ENCODE measurements at regions not wholly inside any gene's neighbourhood (a gene's known extent, or its start where the extent isn't known, plus 50 kb on each side); places are given as distances from the start of the nearest gene placed in this dataset.
"Not testable (repeated sequence)": the region's sequence is repeated elsewhere in the genome, so short reads cannot be mapped to it uniquely, and the experiment has no call there.

GRCh38 chr6:77026341-77026740 lies 436.9 kb downstream of the HTR1B start:
- Mint-ChIP-seq H3K36me3 (no peaks in the 10 kb centered on the region), H3K27me3 (no peaks in the 10 kb centered on the region), H3K4me1 (no peaks in the 10 kb centered on the region), H3K27ac (no peak overlapping the region), H3K9me3 (no peaks in the 10 kb centered on the region), H3K4me3 (no peak overlapping the region)

- Mint-ChIP-seq H3K4me1 (no peaks in the 10 kb centered on the region), H3K27ac (no peak overlapping the region), H3K27me3 (no peaks in the 10 kb centered on the region), H3K4me3 (no peak overlapping the region), H3K36me3 (no peaks in the 10 kb centered on the region), H3K9me3 (no peaks in the 10 kb centered on the region)
These were observed 437.5 kb downstream of the HTR1B start for GRCh38 chr6:77025736-77026223.

- peaks cover 9% of the 10 kb centered on the region for H3K9me3 Mint-ChIP-seq
- H3K4me1 Mint-ChIP-seq = no peaks in the 10 kb centered on the region
- no peak overlapping the region for H3K27ac Mint-ChIP-seq
- H3K4me3 Mint-ChIP-seq = no peak overlapping the region
- H3K27me3 Mint-ChIP-seq = no peaks in the 10 kb centered on the region
- H3K36me3 Mint-ChIP-seq = no peaks in the 10 kb centered on the region
These were observed 441.5 kb downstream of the HTR1B start for GRCh38 chr6:77021778-77022177.

- Mint-ChIP-seq H3K4me1 (no peaks in the 10 kb centered on the region), H3K4me3 (no peak overlapping the region), H3K9me3 (peaks cover 10% of the 10 kb centered on the region), H3K27me3 (no peaks in the 10 kb centered on the region), H3K27ac (no peak overlapping the region), H3K36me3 (no peaks in the 10 kb centered on the region)
These were observed 442.1 kb downstream of the HTR1B start for GRCh38 chr6:77021232-77021631.

GRCh38 chr6:77019081-77019480 lies 444.2 kb downstream of the HTR1B start:
- Mint-ChIP-seq H3K4me3 (no peak overlapping the region), H3K9me3 (peaks cover 10% of the 10 kb centered on the region), H3K4me1 (no peaks in the 10 kb centered on the region), H3K36me3 (no peaks in the 10 kb centered on the region), H3K27ac (no peak overlapping the region), H3K27me3 (no peaks in the 10 kb centered on the region)

GRCh38 chr6:77017537-77017936 lies 445.8 kb downstream of the HTR1B start:
- Mint-ChIP-seq H3K36me3 (no peaks in the 10 kb centered on the region), H3K4me1 (no peaks in the 10 kb centered on the region), H3K4me3 (no peak overlapping the region), H3K9me3 (peaks cover 10% of the 10 kb centered on the region), H3K27ac (no peak overlapping the region), H3K27me3 (no peaks in the 10 kb centered on the region)

GRCh38 chr6:77015350-77015749 lies 447.9 kb downstream of the HTR1B start:
- H3K27ac Mint-ChIP-seq = no peak overlapping the region
- H3K4me1 Mint-ChIP-seq = no peaks in the 10 kb centered on the region
- no peak overlapping the region for H3K4me3 Mint-ChIP-seq
- peaks cover 9% of the 10 kb centered on the region for H3K9me3 Mint-ChIP-seq
- H3K36me3 Mint-ChIP-seq = no peaks in the 10 kb centered on the region
- no peaks in the 10 kb centered on the region for H3K27me3 Mint-ChIP-seq

GRCh38 chr6:77011929-77012545 lies 451.3 kb downstream of the HTR1B start:
- Mint-ChIP-seq H3K9me3 (peaks cover 7% of the 10 kb centered on the region), H3K36me3 (no peaks in the 10 kb centered on the region), H3K4me1 (no peaks in the 10 kb centered on the region), H3K27ac (no peak overlapping the region), H3K4me3 (no peak overlapping the region), H3K27me3 (no peaks in the 10 kb centered on the region)

- Mint-ChIP-seq H3K27me3 (no peaks in the 10 kb centered on the region), H3K27ac (no peak overlapping the region), H3K36me3 (no peaks in the 10 kb centered on the region), H3K9me3 (peaks cover 4% of the 10 kb centered on the region), H3K4me1 (no peaks in the 10 kb centered on the region), H3K4me3 (no peak overlapping the region)
These were observed 452.3 kb downstream of the HTR1B start for GRCh38 chr6:77010931-77011542.

- Mint-ChIP-seq H3K36me3 (no peaks in the 10 kb centered on the region), H3K4me1 (no peaks in the 10 kb centered on the region), H3K27ac (no peak overlapping the region), H3K27me3 (no peaks in the 10 kb centered on the region), H3K9me3 (no peaks in the 10 kb centered on the region), H3K4me3 (no peak overlapping the region)
These were observed 470.7 kb downstream of the HTR1B start for GRCh38 chr6:76992553-76992952.

GRCh38 chr6:76984572-76984971 lies 478.7 kb downstream of the HTR1B start:
- Mint-ChIP-seq H3K27ac (no peak overlapping the region), H3K4me3 (no peak overlapping the region), H3K36me3 (no peaks in the 10 kb centered on the region), H3K9me3 (peaks cover 5% of the 10 kb centered on the region), H3K4me1 (no peaks in the 10 kb centered on the region), H3K27me3 (no peaks in the 10 kb centered on the region)

- Mint-ChIP-seq H3K27ac (no peak overlapping the region), H3K4me3 (no peak overlapping the region), H3K27me3 (no peaks in the 10 kb centered on the region), H3K36me3 (no peaks in the 10 kb centered on the region), H3K4me1 (no peaks in the 10 kb centered on the region), H3K9me3 (peaks cover 12% of the 10 kb centered on the region)
These were observed 480.7 kb downstream of the HTR1B start for GRCh38 chr6:76982476-76983199.

- Mint-ChIP-seq H3K27ac (no peak overlapping the region), H3K27me3 (no peaks in the 10 kb centered on the region), H3K4me3 (no peak overlapping the region), H3K4me1 (no peaks in the 10 kb centered on the region), H3K36me3 (no peaks in the 10 kb centered on the region), H3K9me3 (no peaks in the 10 kb centered on the region)
These were observed 490.8 kb downstream of the HTR1B start for GRCh38 chr6:76972474-76972873.

GRCh38 chr6:76959177-76959576 lies 504.1 kb downstream of the HTR1B start:
- H3K27ac Mint-ChIP-seq, H3K36me3 Mint-ChIP-seq, H3K4me1 Mint-ChIP-seq, H3K27me3 Mint-ChIP-seq, H3K4me3 Mint-ChIP-seq, H3K9me3 Mint-ChIP-seq: not testable (repeated sequence)

GRCh38 chr6:76942203-76942966 lies 520.9 kb downstream of the HTR1B start:
- H3K27me3 Mint-ChIP-seq = no peaks in the 10 kb centered on the region
- H3K4me1 Mint-ChIP-seq = no peaks in the 10 kb centered on the region
- no peaks in the 10 kb centered on the region for H3K36me3 Mint-ChIP-seq
- no peak overlapping the region for H3K4me3 Mint-ChIP-seq
- no peak overlapping the region for H3K27ac Mint-ChIP-seq
- H3K9me3 Mint-ChIP-seq = peaks cover 8% of the 10 kb centered on the region

- Mint-ChIP-seq H3K36me3 (no peaks in the 10 kb centered on the region), H3K27ac (no peak overlapping the region), H3K27me3 (no peaks in the 10 kb centered on the region), H3K4me3 (no peak overlapping the region), H3K9me3 (peaks cover 8% of the 10 kb centered on the region), H3K4me1 (no peaks in the 10 kb centered on the region)
These were observed 523.1 kb downstream of the HTR1B start for GRCh38 chr6:76940191-76940590.
